Cardiac muscle cell (in vitro differentiated cells and primary cell): ENCODE measurements at regions not wholly inside any gene's neighbourhood (a gene's known extent, or its start where the extent isn't known, plus 50 kb on each side); places are given as distances from the start of the nearest gene placed in this dataset.
"Not testable (repeated sequence)": the region's sequence is repeated elsewhere in the genome, so short reads cannot be mapped to it uniquely, and the experiment has no call there.

ENCODE experiments used
- DNase-seq, 2 donors: peaks; one replicate each; pipeline versions ENCODE4 v3.0.0 to v3.0.0-alpha.2; 2010 to 2017; ENCODE audit warnings: low read depth in 1 of 2, low spot score in 1 of 2
- H3K27ac ChIP-seq: fragments of 200-600 bp; sonication (generic); 2 replicates; pipeline ENCODE4 v1.5.1; 2016
- H3K27me3 ChIP-seq: fragments of 200-600 bp; sonication (generic); 2 replicates; pipeline ENCODE4 v1.6.0; 2016; ENCODE audit warnings: control low read depth
- H3K36me3 ChIP-seq: fragments of 200-600 bp; sonication (generic); 2 replicates; pipeline ENCODE4 v1.5.1; 2016; ENCODE audit warnings: control low read depth
- H3K4me1 ChIP-seq: fragments of 200-600 bp; sonication (generic); 2 replicates; pipeline ENCODE4 v1.8.1; 2017; ENCODE audit warnings: low read depth, mild to moderate bottlenecking, mixed run types
- H3K4me3 ChIP-seq: fragments of 200-600 bp; sonication (generic); 2 replicates; pipeline ENCODE4 v1.5.1; 2016; ENCODE audit warnings: mild to moderate bottlenecking
- H3K9me3 ChIP-seq: fragments of 200-600 bp; sonication (generic); 2 replicates; pipeline ENCODE4 v1.5.1; 2017; ENCODE audit warnings: low read depth, mild to moderate bottlenecking, control low read depth
- CTCF ChIP-seq: IDR thresholded peaks from 2 replicates; pipeline ENCODE4 v1.5.1; 2012; ENCODE audit warnings: low read depth, mild to moderate bottlenecking, low read length

- no peak for DNase-seq
- no peaks in the 10 kb centered on the region for H3K9me3 ChIP-seq
- no peak overlapping the region for H3K4me3 ChIP-seq
- H3K4me1 ChIP-seq: no peaks in the 10 kb centered on the region
- no peak for TF ChIP-seq CTCF
- no peaks in the 10 kb centered on the region for H3K27me3 ChIP-seq
- H3K27ac ChIP-seq: no peak overlapping the region
- H3K36me3 ChIP-seq: no peaks in the 10 kb centered on the region
Measured at GRCh38 chr2:235430366-235431083, 63.3 kb upstream of the AGAP1 start.

GRCh38 chr2:235432741-235433520 is 60.9 kb upstream of the AGAP1 start:
- Histone ChIP-seq H3K4me1 (no peaks in the 10 kb centered on the region), H3K27ac (no peak overlapping the region), H3K4me3 (no peak overlapping the region), H3K36me3 (no peaks in the 10 kb centered on the region), H3K27me3 (no peaks in the 10 kb centered on the region), H3K9me3 (no peaks in the 10 kb centered on the region)
- no peak for TF ChIP-seq CTCF
- no peak for DNase-seq

GRCh38 chr2:235433860-235434259 is 60.0 kb upstream of the AGAP1 start:
- Histone ChIP-seq H3K4me3 (no peak overlapping the region), H3K27ac (no peak overlapping the region), H3K4me1 (no peaks in the 10 kb centered on the region), H3K9me3 (no peaks in the 10 kb centered on the region), H3K27me3 (no peaks in the 10 kb centered on the region), H3K36me3 (no peaks in the 10 kb centered on the region)
- peak in 1 of 2 donors; percentile 46 for DNase-seq
- TF ChIP-seq CTCF: no peak

- no peak for TF ChIP-seq CTCF
- Histone ChIP-seq H3K4me1 (no peaks in the 10 kb centered on the region), H3K27ac (no peak overlapping the region), H3K9me3 (no peaks in the 10 kb centered on the region), H3K36me3 (no peaks in the 10 kb centered on the region), H3K27me3 (no peaks in the 10 kb centered on the region), H3K4me3 (no peak overlapping the region)
- DNase-seq: no peak
Measured at GRCh38 chr2:235439959-235440662, 53.7 kb upstream of the AGAP1 start.

- not testable (repeated sequence) for H3K4me1 ChIP-seq, H3K9me3 ChIP-seq, H3K27ac ChIP-seq, H3K27me3 ChIP-seq, H3K4me3 ChIP-seq, H3K36me3 ChIP-seq, DNase-seq
Measured at GRCh38 chr2:235443580-235443979, 50.3 kb upstream of the AGAP1 start.
